ENCODE measurements at regions not wholly inside any gene's neighbourhood (a gene's known extent, or its start where the extent isn't known, plus 50 kb on each side); places are given as distances from the start of the nearest gene placed in this dataset.

DNA sequence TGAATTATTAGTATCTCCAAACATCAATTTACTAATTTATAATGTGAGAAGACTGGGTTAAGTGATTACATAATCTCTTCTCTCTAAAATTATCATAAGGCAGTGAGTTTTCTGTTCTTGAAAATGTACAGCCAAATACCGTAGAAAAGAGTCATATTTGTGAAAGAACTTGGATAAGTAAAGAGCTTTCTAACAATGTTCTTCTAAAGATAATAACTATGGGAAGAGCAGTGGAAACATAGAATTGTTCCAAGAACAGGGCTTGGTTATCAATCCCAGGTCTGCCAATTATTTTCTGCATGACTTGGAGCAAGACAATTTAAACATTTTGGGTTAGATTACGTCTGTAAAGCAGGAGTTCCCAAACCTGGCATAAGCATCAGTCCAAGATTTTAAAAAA, 198.1 kb upstream of the SGK1 start:
- Mint-ChIP-seq H3K4me1 (peaks cover 20% of the 10 kb centered on the region), H3K27ac (no peak overlapping the region), H3K4me3 (no peak overlapping the region), H3K9me3 (no peaks in the 10 kb centered on the region), H3K36me3 (ENCODE audit: low read depth) (peaks cover 2% of the 10 kb centered on the region), H3K27me3 (no peaks in the 10 kb centered on the region)
- ChIA-PET POLR2A (no interaction called here), CTCF (no interaction called here)
- no peak for DNase-seq

- H3K4me1 Mint-ChIP-seq: no peaks in the 10 kb centered on the region
- H3K4me3 Mint-ChIP-seq: no peak overlapping the region
- no peak for DNase-seq
- ChIA-PET CTCF (interaction anchor here (1.4 to 2.5 kb wide), 3 partner anchors 8 to 12 kb away, joined by 4 to 8 read pairs (median 6); no protein-coding TSS in a partner anchor), POLR2A (no interaction called here)
- H3K36me3 Mint-ChIP-seq (ENCODE audit: low read depth): no peaks in the 10 kb centered on the region
- no peaks in the 10 kb centered on the region for H3K27me3 Mint-ChIP-seq
- H3K9me3 Mint-ChIP-seq: no peaks in the 10 kb centered on the region
- H3K27ac Mint-ChIP-seq: no peak overlapping the region
These were observed 195.1 kb upstream of the SGK1 start for GRCh38 chr6:134512981-134513391.

DNA sequence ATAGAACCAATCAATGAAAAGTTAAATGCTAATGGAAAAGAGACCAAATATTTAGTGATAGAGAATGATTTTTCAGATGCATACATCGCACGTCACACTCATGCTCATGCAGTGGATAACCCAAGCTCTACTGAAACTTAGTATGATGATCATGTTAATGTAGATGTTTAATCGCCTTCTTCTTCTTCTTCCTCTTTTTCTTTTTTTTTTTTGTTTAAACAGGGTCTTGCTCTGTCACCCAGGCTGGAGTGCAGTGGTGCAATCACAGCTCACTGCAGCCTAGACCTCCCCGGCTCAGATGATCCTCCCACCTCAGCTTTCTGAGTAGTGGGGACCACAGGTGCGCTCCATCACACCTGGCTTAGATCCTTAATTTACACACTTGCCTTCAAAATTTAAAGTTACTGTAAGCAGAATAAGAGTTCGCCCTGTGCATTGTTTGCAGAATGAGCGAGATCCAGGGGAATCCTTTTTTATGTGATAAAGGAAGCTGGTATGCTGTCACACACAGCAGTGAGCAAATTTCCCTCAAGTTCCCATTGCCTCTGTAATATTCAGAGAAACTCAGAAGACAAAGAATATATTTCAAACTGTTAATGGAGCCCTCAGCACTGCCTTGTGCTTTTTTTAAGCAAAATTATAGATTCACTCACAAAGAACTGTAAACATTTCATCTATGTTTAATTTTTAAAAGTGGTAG, 194.2 kb upstream of the SGK1 start:
- no peaks in the 10 kb centered on the region for H3K4me1 Mint-ChIP-seq
- POLR2A ChIA-PET: interaction anchor here (0.6 kb wide), 1 partner anchor 19 kb away, joined by 3 read pairs; no protein-coding TSS in a partner anchor
- no peak overlapping the region for H3K27ac Mint-ChIP-seq
- no peaks in the 10 kb centered on the region for H3K9me3 Mint-ChIP-seq
- H3K36me3 Mint-ChIP-seq (ENCODE audit: low read depth): no peaks in the 10 kb centered on the region
- H3K27me3 Mint-ChIP-seq: no peaks in the 10 kb centered on the region
- CTCF ChIA-PET: interaction anchor here (0.6 to 1.2 kb wide), 2 partner anchors 10 to 43 kb away, joined by 3 read pairs; no protein-coding TSS in a partner anchor
- H3K4me3 Mint-ChIP-seq: no peak overlapping the region
- DNase-seq: no peak

DNA sequence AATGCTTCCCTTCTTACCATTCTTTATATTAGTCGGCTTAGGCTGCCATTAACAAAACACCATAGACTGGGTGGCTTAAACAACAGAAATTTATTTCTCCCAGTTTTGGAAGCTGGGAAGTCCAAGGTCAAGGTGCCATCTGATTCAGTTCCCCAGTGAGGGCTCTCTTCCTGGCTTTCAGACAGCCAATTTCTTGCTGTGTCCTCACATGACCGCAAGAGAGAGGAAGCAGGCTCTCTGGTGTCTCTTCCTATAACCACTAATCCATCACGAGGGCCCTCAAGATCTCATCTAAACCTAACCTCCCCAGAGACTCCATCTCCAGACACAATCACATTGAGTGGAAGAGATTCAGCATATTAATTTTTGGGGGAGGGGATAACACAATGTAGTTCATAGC, 193.0 kb upstream of the SGK1 start:
- Mint-ChIP-seq H3K4me3 (no peak overlapping the region), H3K27ac (no peak overlapping the region), H3K36me3 (ENCODE audit: low read depth) (no peaks in the 10 kb centered on the region), H3K27me3 (no peaks in the 10 kb centered on the region), H3K9me3 (no peaks in the 10 kb centered on the region), H3K4me1 (no peaks in the 10 kb centered on the region)
- POLR2A ChIA-PET: no interaction called here
- DNase-seq: no peak
- CTCF ChIA-PET: interaction anchor here (1.2 kb wide), 2 partner anchors 9 to 11 kb away, joined by 3 read pairs; no protein-coding TSS in a partner anchor

- no peaks in the 10 kb centered on the region for H3K27me3 Mint-ChIP-seq
- H3K9me3 Mint-ChIP-seq: no peaks in the 10 kb centered on the region
- H3K36me3 Mint-ChIP-seq (ENCODE audit: low read depth): no peaks in the 10 kb centered on the region
- H3K4me1 Mint-ChIP-seq: no peaks in the 10 kb centered on the region
- H3K4me3 Mint-ChIP-seq: no peak overlapping the region
- H3K27ac Mint-ChIP-seq: no peak overlapping the region
- CTCF ChIA-PET: interaction anchor here (0.7 to 1.6 kb wide), 4 partner anchors 10 to 1597 kb away, joined by 3 to 6 read pairs (median 3); no protein-coding TSS in a partner anchor
- no peak for DNase-seq
- POLR2A ChIA-PET: no interaction called here
These were observed 192.2 kb upstream of the SGK1 start for GRCh38 chr6:134510142-134510541.

DNA sequence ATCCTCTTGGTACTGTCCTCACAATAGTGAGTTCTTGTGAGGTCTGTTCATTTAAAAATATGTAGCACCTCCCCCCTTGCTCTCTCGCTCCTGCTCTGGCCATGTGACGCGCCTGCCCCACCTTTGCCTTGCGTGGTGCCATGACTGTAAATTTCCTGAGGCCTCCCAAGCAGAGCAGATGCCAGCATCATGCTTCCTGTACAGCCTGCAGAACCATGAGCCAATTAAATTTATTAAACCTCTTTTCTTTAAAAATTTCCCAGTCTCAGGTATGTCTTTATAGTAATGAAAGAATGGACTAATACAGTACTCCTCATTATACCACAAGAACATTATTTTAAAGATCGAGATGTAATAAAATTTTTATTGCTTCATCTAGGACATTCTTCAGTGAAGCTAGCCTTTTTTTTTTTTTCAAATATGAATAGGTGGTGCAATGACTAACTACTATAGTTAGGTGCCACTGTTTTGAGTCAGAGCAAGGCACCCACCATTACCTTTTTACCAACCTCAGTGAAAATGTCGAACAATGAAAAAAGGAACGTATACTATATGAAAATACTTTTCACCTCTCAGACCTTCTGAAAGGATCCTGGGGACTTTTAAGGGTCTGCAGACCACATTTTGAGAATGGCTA, 191.1 kb upstream of the SGK1 start:
- DNase-seq: no peak
- no peak overlapping the region for H3K4me3 Mint-ChIP-seq
- H3K9me3 Mint-ChIP-seq: no peaks in the 10 kb centered on the region
- ChIA-PET CTCF (interaction anchor here (1.6 kb wide), 1 partner anchor 9 kb away, joined by 6 read pairs; no protein-coding TSS in a partner anchor), POLR2A (no interaction called here)
- no peaks in the 10 kb centered on the region for H3K27me3 Mint-ChIP-seq
- no peaks in the 10 kb centered on the region for H3K36me3 Mint-ChIP-seq (ENCODE audit: low read depth)
- no peak overlapping the region for H3K27ac Mint-ChIP-seq
- no peaks in the 10 kb centered on the region for H3K4me1 Mint-ChIP-seq

GRCh38 chr6:134506162-134506561, 188.2 kb upstream of the SGK1 start:
- H3K4me3 Mint-ChIP-seq: no peak overlapping the region
- peaks cover 3% of the 10 kb centered on the region for H3K4me1 Mint-ChIP-seq
- CTCF ChIA-PET: interaction anchor here (1.3 kb wide), 1 partner anchor 55 kb away, joined by 3 read pairs; no protein-coding TSS in a partner anchor
- no peak for DNase-seq
- no peaks in the 10 kb centered on the region for H3K9me3 Mint-ChIP-seq
- H3K27ac Mint-ChIP-seq: no peak overlapping the region
- H3K27me3 Mint-ChIP-seq: peaks cover 2% of the 10 kb centered on the region
- POLR2A ChIA-PET: no interaction called here
- no peaks in the 10 kb centered on the region for H3K36me3 Mint-ChIP-seq (ENCODE audit: low read depth)

DNA sequence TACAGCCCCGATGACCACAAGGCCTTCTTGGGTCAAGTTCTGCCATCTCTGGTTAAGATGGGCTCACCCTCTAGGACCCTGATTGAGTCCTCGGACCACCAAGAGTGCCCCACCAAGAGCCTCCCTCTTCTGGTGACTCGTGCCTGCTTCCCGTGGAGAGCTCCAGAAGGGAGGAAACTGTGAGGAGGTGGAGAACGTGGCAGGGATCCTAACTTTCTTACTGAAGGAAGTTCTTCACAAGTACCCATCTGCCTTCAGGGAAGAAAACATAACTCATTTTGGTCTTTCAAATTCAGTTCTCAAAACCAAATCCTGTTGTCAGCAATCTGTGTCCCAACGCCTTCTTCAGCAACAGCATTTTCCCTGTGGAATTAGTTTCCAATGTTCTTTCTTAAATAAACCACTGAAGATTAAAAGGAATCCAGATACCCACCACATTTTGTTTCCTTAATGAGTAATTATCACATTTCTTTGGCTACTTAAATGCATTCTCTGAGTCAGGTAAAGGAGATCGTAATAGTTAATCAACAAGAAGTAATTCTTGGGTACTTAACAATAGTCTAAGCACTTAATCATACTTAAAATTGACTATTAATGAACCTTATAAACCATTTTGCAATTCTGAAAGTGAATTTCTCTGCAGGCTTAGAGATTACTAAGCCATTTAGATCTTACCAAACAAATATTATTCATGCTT, 185.8 kb upstream of the SGK1 start:
- H3K27ac Mint-ChIP-seq: no peak overlapping the region
- no peaks in the 10 kb centered on the region for H3K36me3 Mint-ChIP-seq (ENCODE audit: low read depth)
- no peak overlapping the region for H3K4me3 Mint-ChIP-seq
- H3K9me3 Mint-ChIP-seq: no peaks in the 10 kb centered on the region
- no peak for DNase-seq
- H3K4me1 Mint-ChIP-seq: peaks cover 3% of the 10 kb centered on the region
- ChIA-PET CTCF (interaction anchor here (0.6 to 2.0 kb wide), 3 partner anchors 10 to 1094 kb away, joined by 3 to 8 read pairs (median 6); no protein-coding TSS in a partner anchor), POLR2A (no interaction called here)
- peaks cover 2% of the 10 kb centered on the region for H3K27me3 Mint-ChIP-seq

- no peak for DNase-seq
- peaks cover 3% of the 10 kb centered on the region for H3K4me1 Mint-ChIP-seq
- CTCF ChIA-PET: interaction anchor here (0.6 to 1.6 kb wide), 4 partner anchors 11 to 36 kb away, joined by 3 to 8 read pairs (median 3); no protein-coding TSS in a partner anchor
These were observed 185.0 kb upstream of the SGK1 start for GRCh38 chr6:134502614-134503549.

DNA sequence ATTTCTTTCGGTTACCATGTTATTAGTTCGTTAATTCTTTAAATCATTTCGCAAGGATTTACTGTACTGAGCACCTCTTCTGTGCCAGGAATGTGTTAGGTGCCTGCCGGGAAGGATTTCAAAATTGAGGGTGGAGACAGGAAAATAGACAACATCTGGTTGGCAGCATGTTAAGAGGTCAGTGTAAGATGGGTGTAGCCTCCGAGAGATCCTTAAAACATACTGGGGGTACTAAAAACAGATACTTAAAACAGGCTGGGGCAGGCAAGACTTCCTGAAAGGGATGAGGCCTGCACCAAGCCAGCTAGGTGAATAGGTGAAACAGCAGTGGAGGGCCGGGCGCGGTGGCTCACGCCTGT, 178.0 kb upstream of the SGK1 start:
- Mint-ChIP-seq H3K4me1 (no peaks in the 10 kb centered on the region), H3K27me3 (peaks cover 2% of the 10 kb centered on the region), H3K36me3 (ENCODE audit: low read depth) (no peaks in the 10 kb centered on the region), H3K4me3 (no peak overlapping the region), H3K27ac (no peak overlapping the region), H3K9me3 (no peaks in the 10 kb centered on the region)
- POLR2A ChIA-PET: no interaction called here
- CTCF ChIA-PET: no interaction called here
- DNase-seq: no peak

More at GRCh38 chr6:134502614-134503549, 185.0 kb upstream of the SGK1 start:
- Mint-ChIP-seq H3K9me3 (no peaks in the 10 kb centered on the region), H3K4me3 (no peak overlapping the region), H3K36me3 (ENCODE audit: low read depth) (no peaks in the 10 kb centered on the region), H3K27ac (no peak overlapping the region), H3K27me3 (peaks cover 2% of the 10 kb centered on the region)
- POLR2A ChIA-PET: no interaction called here

GRCh38 chr6:134495203-134495889, 177.4 kb upstream of the SGK1 start:
- Mint-ChIP-seq H3K4me1 (no peaks in the 10 kb centered on the region), H3K27me3 (peaks cover 2% of the 10 kb centered on the region), H3K27ac (no peak overlapping the region), H3K4me3 (no peak overlapping the region), H3K36me3 (ENCODE audit: low read depth) (no peaks in the 10 kb centered on the region), H3K9me3 (no peaks in the 10 kb centered on the region)
- CTCF ChIA-PET: no interaction called here
- POLR2A ChIA-PET: no interaction called here
- no peak for DNase-seq

DNA sequence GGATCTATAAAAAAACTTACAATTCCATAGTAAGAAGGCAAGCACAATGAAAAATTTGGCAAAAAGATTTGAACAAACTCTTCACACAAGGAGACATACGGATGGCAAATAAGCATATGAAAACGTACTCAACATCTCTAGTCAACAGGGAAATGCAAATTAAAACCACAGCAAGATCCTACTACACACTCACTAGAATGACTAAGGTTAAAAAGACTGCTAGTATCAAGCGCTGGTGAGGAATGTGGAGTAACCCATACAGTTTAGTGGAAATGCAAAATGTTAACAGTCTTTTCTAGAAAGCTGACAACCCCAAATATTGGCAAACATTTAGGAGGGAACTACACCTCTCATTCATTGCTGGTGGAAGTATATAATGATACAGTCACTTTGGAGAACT, 175.9 kb upstream of the SGK1 start:
- no peaks in the 10 kb centered on the region for H3K4me1 Mint-ChIP-seq
- peaks cover 2% of the 10 kb centered on the region for H3K27me3 Mint-ChIP-seq
- H3K9me3 Mint-ChIP-seq: no peaks in the 10 kb centered on the region
- H3K36me3 Mint-ChIP-seq (ENCODE audit: low read depth): no peaks in the 10 kb centered on the region
- CTCF ChIA-PET: no interaction called here
- POLR2A ChIA-PET: no interaction called here
- DNase-seq: no peak
- H3K4me3 Mint-ChIP-seq: no peak overlapping the region
- no peak overlapping the region for H3K27ac Mint-ChIP-seq

Data from activated CD4-positive, alpha-beta T cell treated with anti-CD3 and anti-CD28 coated beads, Interleukin-2, amount 10 ng/mL, durations not matched to agents 7 days and 5 days (primary cell).